SK-N-SH treated with all-trans-retinoic acid at 6 μM for 48 hours (cell line): ENCODE measurements at regions not wholly inside any gene's neighbourhood (a gene's known extent, or its start where the extent isn't known, plus 50 kb on each side); places are given as distances from the start of the nearest gene placed in this dataset.
"Not testable (repeated sequence)": the region's sequence is repeated elsewhere in the genome, so short reads cannot be mapped to it uniquely, and the experiment has no call there.

Source experiments
- ATAC-seq: fragments of 200-7000 bp; cut with Tn5 transposase; 3 replicates; pipeline ENCODE4 v1.9.1; 2020; ENCODE audit warnings: mild to moderate bottlenecking, moderate library complexity
- CSDC2 ChIP-seq: fragments of 250-450 bp; sonication (Bioruptor Pico); IDR thresholded peaks from 2 replicates; pipeline ENCODE4 v1.5.0; 2020; ENCODE audit warnings: mild to moderate bottlenecking, moderate library complexity
- ESRRG ChIP-seq: fragments of 250-450 bp; sonication (Bioruptor Pico); IDR thresholded peaks from 2 replicates; pipeline ENCODE4 v1.6.1; 2021; ENCODE audit warnings: mild to moderate bottlenecking
- ISL1 ChIP-seq: fragments of 250-450 bp; sonication (Bioruptor Pico); IDR thresholded peaks from 2 replicates; pipeline ENCODE4 v2.1.2; 2022; ENCODE audit warnings: mild to moderate bottlenecking, moderate library complexity
- PPARA ChIP-seq: fragments of 250-450 bp; sonication (Bioruptor Pico); IDR thresholded peaks from 2 replicates; pipeline ENCODE4 v1.5.0; 2020; ENCODE audit warnings: mild to moderate bottlenecking, borderline replicate concordance
- RARB ChIP-seq: fragments of 250-450 bp; sonication (Bioruptor Pico); IDR thresholded peaks from 2 replicates; pipeline ENCODE4 v1.8.0; 2021; ENCODE audit warnings: mild to moderate bottlenecking, moderate library complexity
- TCF4 ChIP-seq: fragments of 250-450 bp; sonication (Bioruptor Pico); IDR thresholded peaks from 2 replicates; pipeline ENCODE4 v1.8.0; 2021; ENCODE audit warnings: mild to moderate bottlenecking, moderate library complexity, borderline replicate concordance
- TOX ChIP-seq: fragments of 250-450 bp; sonication (Bioruptor Pico); IDR thresholded peaks from 2 replicates; pipeline ENCODE4 v1.8.0; 2021; ENCODE audit warnings: mild to moderate bottlenecking, moderate library complexity, borderline replicate concordance
- ZC3H10 ChIP-seq: fragments of 250-450 bp; sonication (Bioruptor Pico); IDR thresholded peaks from 2 replicates; pipeline ENCODE4 v1.5.1; 2021; ENCODE audit warnings: mild to moderate bottlenecking, moderate library complexity
- ZFP30 ChIP-seq: fragments of 450-650 bp; formaldehyde crosslinking; IDR thresholded peaks from 2 replicates; pipeline ENCODE4 v1.5.0; 2022; ENCODE audit warnings: mild to moderate bottlenecking, moderate library complexity
- ZNF565 ChIP-seq: fragments of 450-650 bp; formaldehyde crosslinking; conservative IDR thresholded peaks from 2 replicates; pipeline ENCODE4 v1.5.0; 2020; ENCODE audit warnings: low read depth, mild to moderate bottlenecking, moderate library complexity
- ZNF8 ChIP-seq: fragments of 450-650 bp; formaldehyde crosslinking; IDR thresholded peaks from 2 replicates; pipeline ENCODE4 v1.5.0; 2020; ENCODE audit warnings: mild to moderate bottlenecking, moderate library complexity
- TF ChIP-seq, protein P1 (sequence below): fragments of 250-450 bp; sonication (Bioruptor Pico); IDR thresholded peaks from 2 replicates; pipeline ENCODE4 v1.5.1; 2021; ENCODE audit warnings: mild to moderate bottlenecking, moderate library complexity
- TF ChIP-seq, protein P2 (sequence below): fragments of 250-450 bp; sonication (Bioruptor Pico); IDR thresholded peaks from 2 replicates; pipeline ENCODE4 v1.8.0; 2020; ENCODE audit warnings: mild to moderate bottlenecking, moderate library complexity, borderline replicate concordance
- TF ChIP-seq, protein P3 (sequence below): fragments of 250-450 bp; sonication (Bioruptor Pico); IDR thresholded peaks from 2 replicates; pipeline ENCODE4 v1.8.0; 2021; ENCODE audit warnings: low read depth, mild to moderate bottlenecking, moderate library complexity, borderline replicate concordance
- TF ChIP-seq, protein P4 (sequence below): fragments of 250-450 bp; sonication (Bioruptor Pico); IDR thresholded peaks from 2 replicates; pipeline ENCODE4 v1.5.1; 2020; ENCODE audit warnings: low read depth, mild to moderate bottlenecking, moderate library complexity
- TF ChIP-seq, protein P5 (sequence below): fragments of 250-450 bp; sonication (Bioruptor Pico); IDR thresholded peaks from 2 replicates; pipeline ENCODE4 v1.5.0; 2020; ENCODE audit warnings: mild to moderate bottlenecking, moderate library complexity

DNA sequence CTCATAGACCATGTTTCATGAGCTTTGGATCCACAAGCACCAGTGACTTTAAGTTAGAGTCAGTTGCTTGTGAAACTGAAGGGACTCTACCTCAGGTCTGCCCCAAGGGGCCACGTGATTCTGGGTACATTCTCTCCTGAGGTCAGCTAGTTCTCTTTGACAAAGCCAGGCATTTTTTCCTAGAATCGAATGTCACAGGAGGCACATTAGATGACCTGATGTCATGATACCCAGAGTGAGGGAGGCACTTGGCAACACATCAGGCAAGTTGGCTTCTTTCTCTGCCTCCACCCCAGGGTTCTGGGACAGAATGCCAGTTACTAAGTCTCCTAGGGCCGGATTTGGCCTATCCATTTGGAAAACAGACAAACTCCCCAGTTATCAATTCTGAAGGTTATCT, 93.0 kb downstream of the APIP start:
- TF ChIP-seq ZNF8 (CRISPR knock-in tag) (no peak), PPARA (CRISPR knock-in tag) (no peak), ZNF565 (CRISPR knock-in tag) (no peak), TOX (CRISPR knock-in tag) (no peak), RARB (no peak), ZFP30 (no peak), TCF4 (CRISPR knock-in tag) (no peak), ESRRG (CRISPR knock-in tag) (no peak)
- TF ChIP-seq, protein P1, sequence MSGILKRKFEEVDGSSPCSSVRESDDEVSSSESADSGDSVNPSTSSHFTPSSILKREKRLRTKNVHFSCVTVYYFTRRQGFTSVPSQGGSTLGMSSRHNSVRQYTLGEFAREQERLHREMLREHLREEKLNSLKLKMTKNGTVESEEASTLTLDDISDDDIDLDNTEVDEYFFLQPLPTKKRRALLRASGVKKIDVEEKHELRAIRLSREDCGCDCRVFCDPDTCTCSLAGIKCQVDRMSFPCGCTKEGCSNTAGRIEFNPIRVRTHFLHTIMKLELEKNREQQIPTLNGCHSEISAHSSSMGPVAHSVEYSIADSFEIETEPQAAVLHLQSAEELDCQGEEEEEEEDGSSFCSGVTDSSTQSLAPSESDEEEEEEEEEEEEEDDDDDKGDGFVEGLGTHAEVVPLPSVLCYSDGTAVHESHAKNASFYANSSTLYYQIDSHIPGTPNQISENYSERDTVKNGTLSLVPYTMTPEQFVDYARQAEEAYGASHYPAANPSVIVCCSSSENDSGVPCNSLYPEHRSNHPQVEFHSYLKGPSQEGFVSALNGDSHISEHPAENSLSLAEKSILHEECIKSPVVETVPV, result no peak
- TF ChIP-seq, protein P2, sequence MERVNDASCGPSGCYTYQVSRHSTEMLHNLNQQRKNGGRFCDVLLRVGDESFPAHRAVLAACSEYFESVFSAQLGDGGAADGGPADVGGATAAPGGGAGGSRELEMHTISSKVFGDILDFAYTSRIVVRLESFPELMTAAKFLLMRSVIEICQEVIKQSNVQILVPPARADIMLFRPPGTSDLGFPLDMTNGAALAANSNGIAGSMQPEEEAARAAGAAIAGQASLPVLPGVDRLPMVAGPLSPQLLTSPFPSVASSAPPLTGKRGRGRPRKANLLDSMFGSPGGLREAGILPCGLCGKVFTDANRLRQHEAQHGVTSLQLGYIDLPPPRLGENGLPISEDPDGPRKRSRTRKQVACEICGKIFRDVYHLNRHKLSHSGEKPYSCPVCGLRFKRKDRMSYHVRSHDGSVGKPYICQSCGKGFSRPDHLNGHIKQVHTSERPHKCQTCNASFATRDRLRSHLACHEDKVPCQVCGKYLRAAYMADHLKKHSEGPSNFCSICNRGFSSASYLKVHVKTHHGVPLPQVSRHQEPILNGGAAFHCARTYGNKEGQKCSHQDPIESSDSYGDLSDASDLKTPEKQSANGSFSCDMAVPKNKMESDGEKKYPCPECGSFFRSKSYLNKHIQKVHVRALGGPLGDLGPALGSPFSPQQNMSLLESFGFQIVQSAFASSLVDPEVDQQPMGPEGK (CRISPR knock-in tag), result no peak
- TF ChIP-seq, protein P3, sequence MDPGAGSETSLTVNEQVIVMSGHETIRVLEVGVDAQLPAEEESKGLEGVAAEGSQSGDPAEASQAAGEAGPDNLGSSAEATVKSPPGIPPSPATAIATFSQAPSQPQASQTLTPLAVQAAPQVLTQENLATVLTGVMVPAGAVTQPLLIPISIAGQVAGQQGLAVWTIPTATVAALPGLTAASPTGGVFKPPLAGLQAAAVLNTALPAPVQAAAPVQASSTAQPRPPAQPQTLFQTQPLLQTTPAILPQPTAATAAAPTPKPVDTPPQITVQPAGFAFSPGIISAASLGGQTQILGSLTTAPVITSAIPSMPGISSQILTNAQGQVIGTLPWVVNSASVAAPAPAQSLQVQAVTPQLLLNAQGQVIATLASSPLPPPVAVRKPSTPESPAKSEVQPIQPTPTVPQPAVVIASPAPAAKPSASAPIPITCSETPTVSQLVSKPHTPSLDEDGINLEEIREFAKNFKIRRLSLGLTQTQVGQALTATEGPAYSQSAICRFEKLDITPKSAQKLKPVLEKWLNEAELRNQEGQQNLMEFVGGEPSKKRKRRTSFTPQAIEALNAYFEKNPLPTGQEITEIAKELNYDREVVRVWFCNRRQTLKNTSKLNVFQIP (CRISPR knock-in tag), result no peak
- no peak for ATAC-seq

DNA sequence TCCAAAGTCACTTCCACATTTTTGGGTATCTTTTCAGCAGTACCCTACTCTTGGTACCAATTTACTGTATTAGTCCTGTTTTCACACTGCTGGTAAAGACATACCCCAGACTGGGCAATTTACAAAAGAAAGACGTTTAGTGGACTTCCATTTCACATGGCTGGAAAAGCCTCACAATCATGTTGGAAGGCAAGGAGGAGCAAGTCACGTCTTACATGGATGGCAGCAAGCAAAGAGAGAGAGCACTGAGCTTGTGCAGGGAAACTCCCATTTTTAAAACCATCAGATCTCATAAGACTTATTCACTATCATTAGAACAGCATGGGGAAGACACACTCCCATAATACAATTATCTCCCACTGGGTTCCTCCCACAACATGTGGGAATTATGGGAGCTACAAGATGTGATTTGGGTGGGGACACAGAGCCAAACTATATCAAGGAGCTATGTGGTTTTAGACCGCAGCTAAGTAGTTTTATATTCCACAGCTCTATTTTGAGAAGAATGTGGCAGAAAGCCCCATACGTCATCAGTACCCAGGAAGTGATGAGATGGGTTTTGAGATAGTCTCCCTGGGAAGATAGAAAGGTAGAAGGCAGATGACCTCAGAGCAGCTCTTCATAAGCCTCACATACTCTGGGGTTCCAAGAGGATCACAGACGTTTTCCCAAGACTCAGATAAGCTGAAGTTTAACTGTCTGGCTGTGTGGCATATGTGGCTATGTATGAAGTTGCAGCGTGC, 96.3 kb downstream of the APIP start:
- no peak for TF ChIP-seq ZNF565 (CRISPR knock-in tag)
- TF ChIP-seq, protein P4, sequence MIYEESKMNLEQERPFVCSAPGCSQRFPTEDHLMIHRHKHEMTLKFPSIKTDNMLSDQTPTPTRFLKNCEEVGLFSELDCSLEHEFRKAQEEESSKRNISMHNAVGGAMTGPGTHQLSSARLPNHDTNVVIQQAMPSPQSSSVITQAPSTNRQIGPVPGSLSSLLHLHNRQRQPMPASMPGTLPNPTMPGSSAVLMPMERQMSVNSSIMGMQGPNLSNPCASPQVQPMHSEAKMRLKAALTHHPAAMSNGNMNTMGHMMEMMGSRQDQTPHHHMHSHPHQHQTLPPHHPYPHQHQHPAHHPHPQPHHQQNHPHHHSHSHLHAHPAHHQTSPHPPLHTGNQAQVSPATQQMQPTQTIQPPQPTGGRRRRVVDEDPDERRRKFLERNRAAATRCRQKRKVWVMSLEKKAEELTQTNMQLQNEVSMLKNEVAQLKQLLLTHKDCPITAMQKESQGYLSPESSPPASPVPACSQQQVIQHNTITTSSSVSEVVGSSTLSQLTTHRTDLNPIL, result no peak
- TF ChIP-seq, protein P3 (CRISPR knock-in tag), result no peak
- TF ChIP-seq ZC3H10 (CRISPR knock-in tag), result no peak
- no peak for ATAC-seq

DNA sequence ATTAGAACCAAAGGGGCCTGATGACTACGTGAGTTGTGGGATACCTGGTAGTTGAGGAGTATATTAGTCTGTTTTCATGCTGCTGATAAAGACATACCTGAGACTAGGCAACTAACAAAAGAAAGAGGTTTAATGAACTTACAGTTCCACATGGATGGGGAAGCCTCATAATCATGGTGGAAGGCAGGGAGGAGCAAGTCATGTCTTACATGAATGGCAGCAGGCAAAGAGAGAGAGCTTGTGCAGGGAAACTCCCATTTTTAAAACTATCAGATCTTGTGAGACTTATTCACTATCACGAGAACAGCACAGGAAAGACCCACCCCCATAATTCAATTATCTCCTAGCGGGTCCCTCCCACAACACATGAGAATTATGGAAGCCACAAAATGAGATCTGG, 98.4 kb downstream of the APIP start:
- ATAC-seq, result not testable (repeated sequence)

DNA sequence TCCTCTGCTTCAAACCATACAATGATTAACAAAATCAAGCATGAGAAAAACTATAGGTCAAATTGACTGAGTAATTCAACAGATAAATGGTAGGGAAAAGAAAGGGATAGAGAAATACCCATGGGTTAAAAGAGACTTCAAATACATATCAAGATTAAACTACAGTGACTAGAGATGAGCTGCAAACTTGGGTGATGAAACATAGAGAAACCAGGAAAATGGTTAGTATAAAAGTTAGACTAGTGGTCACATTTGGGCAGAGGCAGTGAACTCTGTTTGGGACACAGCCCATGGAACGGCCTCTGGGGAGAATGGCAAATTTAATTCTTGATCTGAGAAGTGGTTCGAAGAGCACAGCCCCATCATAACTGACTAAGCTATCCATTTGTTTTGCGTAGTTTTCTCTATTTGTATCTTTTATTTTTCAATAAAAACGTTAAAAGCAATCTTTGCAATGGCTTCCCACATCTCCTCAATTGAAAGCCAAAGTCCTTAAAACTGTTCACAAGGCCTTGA, 99.4 kb downstream of the APIP start:
- ATAC-seq, result no peak
- TF ChIP-seq RARB, result no peak
- TF ChIP-seq CSDC2 (CRISPR knock-in tag), result no peak
- TF ChIP-seq, protein P5, sequence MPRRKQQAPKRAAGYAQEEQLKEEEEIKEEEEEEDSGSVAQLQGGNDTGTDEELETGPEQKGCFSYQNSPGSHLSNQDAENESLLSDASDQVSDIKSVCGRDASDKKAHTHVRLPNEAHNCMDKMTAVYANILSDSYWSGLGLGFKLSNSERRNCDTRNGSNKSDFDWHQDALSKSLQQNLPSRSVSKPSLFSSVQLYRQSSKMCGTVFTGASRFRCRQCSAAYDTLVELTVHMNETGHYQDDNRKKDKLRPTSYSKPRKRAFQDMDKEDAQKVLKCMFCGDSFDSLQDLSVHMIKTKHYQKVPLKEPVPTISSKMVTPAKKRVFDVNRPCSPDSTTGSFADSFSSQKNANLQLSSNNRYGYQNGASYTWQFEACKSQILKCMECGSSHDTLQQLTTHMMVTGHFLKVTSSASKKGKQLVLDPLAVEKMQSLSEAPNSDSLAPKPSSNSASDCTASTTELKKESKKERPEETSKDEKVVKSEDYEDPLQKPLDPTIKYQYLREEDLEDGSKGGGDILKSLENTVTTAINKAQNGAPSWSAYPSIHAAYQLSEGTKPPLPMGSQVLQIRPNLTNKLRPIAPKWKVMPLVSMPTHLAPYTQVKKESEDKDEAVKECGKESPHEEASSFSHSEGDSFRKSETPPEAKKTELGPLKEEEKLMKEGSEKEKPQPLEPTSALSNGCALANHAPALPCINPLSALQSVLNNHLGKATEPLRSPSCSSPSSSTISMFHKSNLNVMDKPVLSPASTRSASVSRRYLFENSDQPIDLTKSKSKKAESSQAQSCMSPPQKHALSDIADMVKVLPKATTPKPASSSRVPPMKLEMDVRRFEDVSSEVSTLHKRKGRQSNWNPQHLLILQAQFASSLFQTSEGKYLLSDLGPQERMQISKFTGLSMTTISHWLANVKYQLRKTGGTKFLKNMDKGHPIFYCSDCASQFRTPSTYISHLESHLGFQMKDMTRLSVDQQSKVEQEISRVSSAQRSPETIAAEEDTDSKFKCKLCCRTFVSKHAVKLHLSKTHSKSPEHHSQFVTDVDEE (CRISPR knock-in tag), result no peak
- TF ChIP-seq, protein P3 (CRISPR knock-in tag), result no peak
- TF ChIP-seq ESRRG (CRISPR knock-in tag), result no peak
- TF ChIP-seq, protein P4, result no peak
- no peak for TF ChIP-seq ZNF565 (CRISPR knock-in tag)
- no peak for TF ChIP-seq ISL1 (CRISPR knock-in tag)
- TF ChIP-seq PPARA (CRISPR knock-in tag), result no peak
- TF ChIP-seq, protein P1, result no peak
